ENCODE measurements at regions not wholly inside any gene's neighbourhood (a gene's known extent, or its start where the extent isn't known, plus 50 kb on each side); places are given as distances from the start of the nearest gene placed in this dataset.

DNA sequence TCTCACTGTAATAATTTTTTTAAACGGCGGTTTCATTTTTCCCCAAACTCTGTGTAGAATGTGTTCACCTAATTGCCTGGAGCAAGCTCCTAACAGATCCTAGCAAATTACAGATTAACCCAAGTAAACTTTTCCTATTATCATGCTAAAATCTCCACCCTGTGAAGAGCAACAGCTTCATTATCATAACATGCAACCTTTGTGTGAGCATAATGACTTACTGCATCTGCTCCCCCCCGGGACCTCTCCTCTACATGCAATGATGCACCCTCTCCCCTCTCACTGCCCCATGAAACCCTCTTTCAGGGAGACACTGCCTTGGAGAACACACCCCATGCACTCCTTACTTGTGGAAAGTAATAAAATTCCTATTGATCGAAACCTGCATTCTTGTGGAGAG lies 717.0 kb upstream of the TMPRSS15 start:
- Mint-ChIP-seq H3K36me3 (ENCODE audit: low read depth, unreplicated experiment) (no peaks in the 10 kb centered on the region), H3K27ac (ENCODE audit: unreplicated experiment) (no peak overlapping the region), H3K9me3 (ENCODE audit: unreplicated experiment) (no peaks in the 10 kb centered on the region), H3K27me3 (ENCODE audit: low read depth, unreplicated experiment) (no peaks in the 10 kb centered on the region), H3K4me3 (ENCODE audit: unreplicated experiment) (no peak overlapping the region), H3K4me1 (ENCODE audit: low read depth, unreplicated experiment) (no peaks in the 10 kb centered on the region)
- Histone ChIP-seq H3K27me3 (ENCODE audit: insufficient read depth, low read length) (no peaks in the 10 kb centered on the region), H3K4me3 (ENCODE audit: insufficient read depth, low read depth, low read length) (no peak overlapping the region), H3K27ac (ENCODE audit: low read depth, low read length) (no peak overlapping the region), H2AFZ (ENCODE audit: low read depth, low read length) (no peak overlapping the region), H4K20me1 (ENCODE audit: insufficient read depth, low read length) (no peaks in the 10 kb centered on the region), H3K4me2 (ENCODE audit: low read length) (no peak overlapping the region), H3K4me1 (ENCODE audit: insufficient read depth, low read length) (no peaks in the 10 kb centered on the region), H3K36me3 (ENCODE audit: insufficient read depth, low read length) (no peaks in the 10 kb centered on the region), H3K9ac (ENCODE audit: low read length) (no peak overlapping the region), H3K79me2 (ENCODE audit: insufficient read depth, low read length) (no peaks in the 10 kb centered on the region), H3K9me3 (ENCODE audit: insufficient read depth, low read depth, low read length) (peaks cover 6% of the 10 kb centered on the region)
- no peak for DNase-seq (ENCODE audit: low read depth)
- no peak for TF ChIP-seq EZH2 (IDR thresholded peaks at IDR 0.05; ENCODE audit: insufficient read depth, low read length)
- TF ChIP-seq, protein P1, sequence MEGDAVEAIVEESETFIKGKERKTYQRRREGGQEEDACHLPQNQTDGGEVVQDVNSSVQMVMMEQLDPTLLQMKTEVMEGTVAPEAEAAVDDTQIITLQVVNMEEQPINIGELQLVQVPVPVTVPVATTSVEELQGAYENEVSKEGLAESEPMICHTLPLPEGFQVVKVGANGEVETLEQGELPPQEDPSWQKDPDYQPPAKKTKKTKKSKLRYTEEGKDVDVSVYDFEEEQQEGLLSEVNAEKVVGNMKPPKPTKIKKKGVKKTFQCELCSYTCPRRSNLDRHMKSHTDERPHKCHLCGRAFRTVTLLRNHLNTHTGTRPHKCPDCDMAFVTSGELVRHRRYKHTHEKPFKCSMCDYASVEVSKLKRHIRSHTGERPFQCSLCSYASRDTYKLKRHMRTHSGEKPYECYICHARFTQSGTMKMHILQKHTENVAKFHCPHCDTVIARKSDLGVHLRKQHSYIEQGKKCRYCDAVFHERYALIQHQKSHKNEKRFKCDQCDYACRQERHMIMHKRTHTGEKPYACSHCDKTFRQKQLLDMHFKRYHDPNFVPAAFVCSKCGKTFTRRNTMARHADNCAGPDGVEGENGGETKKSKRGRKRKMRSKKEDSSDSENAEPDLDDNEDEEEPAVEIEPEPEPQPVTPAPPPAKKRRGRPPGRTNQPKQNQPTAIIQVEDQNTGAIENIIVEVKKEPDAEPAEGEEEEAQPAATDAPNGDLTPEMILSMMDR (IDR thresholded peaks at IDR 0.05; ENCODE audit: insufficient read depth, low read depth, low read length) = no peak
- no peak for FAIRE-seq

DNA sequence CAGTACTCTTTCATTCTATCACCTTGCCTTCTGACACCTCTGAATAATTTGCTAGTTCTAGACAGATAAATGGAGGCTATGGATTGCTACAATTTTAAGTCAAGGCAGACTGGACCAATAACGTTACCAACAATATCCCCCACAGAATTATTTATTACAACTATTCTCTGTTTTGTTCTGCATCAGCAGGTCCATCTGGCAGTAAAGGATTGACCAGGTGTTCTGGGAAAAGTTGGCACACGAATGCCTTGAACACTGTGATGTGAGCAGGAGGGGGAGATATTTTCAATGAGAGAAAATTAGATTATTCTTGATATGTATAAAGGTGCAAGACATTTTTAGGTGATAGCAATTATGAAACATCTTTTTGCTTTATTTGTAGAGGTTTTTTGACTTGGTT lies 718.8 kb upstream of the TMPRSS15 start:
- H3K27ac Mint-ChIP-seq (ENCODE audit: unreplicated experiment) = no peak overlapping the region
- Histone ChIP-seq H3K27ac (ENCODE audit: low read depth, low read length) (no peak overlapping the region), H3K4me2 (ENCODE audit: low read length) (no peak overlapping the region), H3K4me1 (ENCODE audit: insufficient read depth, low read length) (no peaks in the 10 kb centered on the region), H4K20me1 (ENCODE audit: insufficient read depth, low read length) (no peaks in the 10 kb centered on the region), H3K36me3 (ENCODE audit: insufficient read depth, low read length) (no peaks in the 10 kb centered on the region), H3K4me3 (ENCODE audit: insufficient read depth, low read depth, low read length) (no peak overlapping the region), H2AFZ (ENCODE audit: low read depth, low read length) (no peak overlapping the region), H3K27me3 (ENCODE audit: insufficient read depth, low read length) (no peaks in the 10 kb centered on the region), H3K9ac (ENCODE audit: low read length) (no peak overlapping the region), H3K9me3 (ENCODE audit: insufficient read depth, low read depth, low read length) (peaks cover 6% of the 10 kb centered on the region), H3K79me2 (ENCODE audit: insufficient read depth, low read length) (no peaks in the 10 kb centered on the region)
- TF ChIP-seq, protein P1 (IDR thresholded peaks at IDR 0.05; ENCODE audit: insufficient read depth, low read depth, low read length) = no peak
- TF ChIP-seq EZH2 (IDR thresholded peaks at IDR 0.05; ENCODE audit: insufficient read depth, low read length) = no peak
- no peaks in the 10 kb centered on the region for H3K27me3 Mint-ChIP-seq (ENCODE audit: low read depth, unreplicated experiment)
- no peaks in the 10 kb centered on the region for H3K9me3 Mint-ChIP-seq (ENCODE audit: unreplicated experiment)
- no peak overlapping the region for H3K4me3 Mint-ChIP-seq (ENCODE audit: unreplicated experiment)
- no peak for DNase-seq (ENCODE audit: low read depth)
- no peaks in the 10 kb centered on the region for H3K36me3 Mint-ChIP-seq (ENCODE audit: low read depth, unreplicated experiment)
- no peak for FAIRE-seq
- H3K4me1 Mint-ChIP-seq (ENCODE audit: low read depth, unreplicated experiment) = no peaks in the 10 kb centered on the region

DNA sequence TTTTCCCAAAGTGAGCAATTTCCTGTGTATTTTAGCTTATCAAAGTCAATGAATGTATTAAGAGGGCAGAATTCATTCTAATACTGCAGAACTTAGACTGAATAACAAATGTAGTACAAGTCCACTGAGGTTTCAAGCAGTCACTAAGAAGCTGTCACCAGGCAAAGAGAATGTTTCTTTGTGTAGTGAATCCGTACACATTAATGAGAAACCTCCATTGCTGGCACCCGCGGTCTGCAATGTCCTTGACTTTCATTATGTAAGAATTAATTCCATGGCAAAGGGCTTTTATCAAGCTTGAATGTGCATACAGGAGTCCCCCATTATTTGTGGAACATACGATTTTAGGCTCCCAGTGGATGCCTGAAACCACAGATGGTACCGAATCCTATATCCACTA lies 719.5 kb upstream of the TMPRSS15 start:
- no peaks in the 10 kb centered on the region for H4K20me1 ChIP-seq (ENCODE audit: insufficient read depth, low read length)
- H3K9ac ChIP-seq (ENCODE audit: low read length) = no peak overlapping the region
- H3K36me3 ChIP-seq (ENCODE audit: insufficient read depth, low read length) = no peaks in the 10 kb centered on the region
- Mint-ChIP-seq H3K36me3 (ENCODE audit: low read depth, unreplicated experiment) (no peaks in the 10 kb centered on the region), H3K9me3 (ENCODE audit: unreplicated experiment) (no peaks in the 10 kb centered on the region), H3K4me3 (ENCODE audit: unreplicated experiment) (no peak overlapping the region), H3K27me3 (ENCODE audit: low read depth, unreplicated experiment) (no peaks in the 10 kb centered on the region), H3K4me1 (ENCODE audit: low read depth, unreplicated experiment) (no peaks in the 10 kb centered on the region), H3K27ac (ENCODE audit: unreplicated experiment) (no peak overlapping the region)
- no peak for FAIRE-seq
- TF ChIP-seq, protein P1 (IDR thresholded peaks at IDR 0.05; ENCODE audit: insufficient read depth, low read depth, low read length) = no peak
- no peak for TF ChIP-seq EZH2 (IDR thresholded peaks at IDR 0.05; ENCODE audit: insufficient read depth, low read length)
- no peak overlapping the region for H2AFZ ChIP-seq (ENCODE audit: low read depth, low read length)
- no peaks in the 10 kb centered on the region for H3K4me1 ChIP-seq (ENCODE audit: insufficient read depth, low read length)
- no peaks in the 10 kb centered on the region for H3K79me2 ChIP-seq (ENCODE audit: insufficient read depth, low read length)
- peaks cover 6% of the 10 kb centered on the region for H3K9me3 ChIP-seq (ENCODE audit: insufficient read depth, low read depth, low read length)
- no peak for DNase-seq (ENCODE audit: low read depth)
- no peaks in the 10 kb centered on the region for H3K27me3 ChIP-seq (ENCODE audit: insufficient read depth, low read length)
- no peak overlapping the region for H3K4me3 ChIP-seq (ENCODE audit: insufficient read depth, low read depth, low read length)
- H3K4me2 ChIP-seq (ENCODE audit: low read length) = no peak overlapping the region
- no peak overlapping the region for H3K27ac ChIP-seq (ENCODE audit: low read depth, low read length)

Data from astrocyte (in vitro differentiated cells and primary cell).